Testis (tissue), 2 donors: ENCODE measurements at regions not wholly inside any gene's neighbourhood (a gene's known extent, or its start where the extent isn't known, plus 50 kb on each side); places are given as distances from the start of the nearest gene placed in this dataset.

Experiments
- DNase-seq: peaks from one replicate; pipeline ENCODE4 v3.0.0-alpha.2; 2019
- H3K27ac ChIP-seq, 2 donors: fragments of 200-600 bp; sonication (generic); one replicate each; pipeline ENCODE4 v1.5.1; 2019
- H3K27me3 ChIP-seq: fragments of 200-600 bp; sonication (generic); one replicate; pipeline ENCODE4 v1.5.1; 2019
- H3K36me3 ChIP-seq: fragments of 200-600 bp; sonication (generic); one replicate; pipeline ENCODE4 v1.5.1; 2017; ENCODE audit warnings: low read depth; ENCODE audit errors: missing control alignments
- H3K4me1 ChIP-seq: fragments of 200-600 bp; sonication (generic); one replicate; pipeline ENCODE4 v1.5.1; 2019
- H3K4me3 ChIP-seq, 2 donors: fragments of 200-600 bp; sonication (generic); one replicate each; pipeline ENCODE4 v1.5.1; 2017 to 2019
- H3K9me3 ChIP-seq: fragments of 200-600 bp; sonication (generic); one replicate; pipeline ENCODE4 v1.5.1; 2017
- CTCF ChIP-seq, 3 experiments: fragments of 450-650 bp in 2 of 3; fragments of 200-600 bp in 1 of 3; sonication (generic) in 1 of 3; IDR thresholded peaks; one replicate each; pipeline ENCODE4 v1.5.1; 2016 to 2019; ENCODE audit warnings: antibody characterized with exemption in 3 of 3, mild to moderate bottlenecking in 2 of 3, moderate library complexity in 1 of 3
- POLR2A ChIP-seq: fragments of 450-650 bp; IDR thresholded peaks from one replicate; pipeline ENCODE4 v1.6.1; 2017; ENCODE audit warnings: antibody characterized with exemption, mild to moderate bottlenecking, moderate library complexity
- WGBS, 2 donors: methylation state at CpG; one replicate each; pipeline ENCODE4 v1.1.5; 2018; 5-methylcytosine and 5-hydroxymethylcytosine counted together
- intact Hi-C: fragments of 100-400 bp; cut with DNase I; formaldehyde crosslinking; loops from one replicate; pipeline ENCODE4 v1.15.1; 2023; ENCODE audit warnings: low total_unique reads

GRCh38 chr2:8080063-8080462, 601.8 kb upstream of the ID2 start:
- no peaks in the 10 kb centered on the region for H3K27me3 ChIP-seq
- H3K4me1 ChIP-seq = no peaks in the 10 kb centered on the region
- TF ChIP-seq CTCF (IDR thresholded peaks at IDR 0.05) (no peak), POLR2A (no peak)
- H3K9me3 ChIP-seq = no peaks in the 10 kb centered on the region
- no peaks in the 10 kb centered on the region for H3K36me3 ChIP-seq
- no peak for DNase-seq
- intact Hi-C loops = no loop called here
- H3K27ac ChIP-seq = no peak overlapping the region
- no peak overlapping the region for H3K4me3 ChIP-seq

GRCh38 chr2:8081130-8081529, 600.7 kb upstream of the ID2 start:
- intact Hi-C loops = no loop called here
- Histone ChIP-seq H3K4me3 (no peak overlapping the region), H3K4me1 (no peaks in the 10 kb centered on the region), H3K9me3 (no peaks in the 10 kb centered on the region), H3K36me3 (no peaks in the 10 kb centered on the region), H3K27ac (no peak overlapping the region), H3K27me3 (no peaks in the 10 kb centered on the region)
- TF ChIP-seq POLR2A = no peak
- no peak for TF ChIP-seq CTCF (IDR thresholded peaks at IDR 0.05)
- DNase-seq = no peak
- 88 to 91% methylated on average over 5 of the region's 5 CpGs for WGBS, 2 donors

- Histone ChIP-seq H3K4me1 (no peaks in the 10 kb centered on the region), H3K36me3 (no peaks in the 10 kb centered on the region), H3K27me3 (no peaks in the 10 kb centered on the region), H3K9me3 (no peaks in the 10 kb centered on the region), H3K4me3 (no peak overlapping the region), H3K27ac (no peak overlapping the region)
- 88 to 96% methylated on average over 4 of the region's 4 CpGs for WGBS, 2 donors
- no peak for DNase-seq
- TF ChIP-seq CTCF (IDR thresholded peaks at IDR 0.05) = no peak
- TF ChIP-seq POLR2A = no peak
- intact Hi-C loops = no loop called here
These were observed 599.0 kb upstream of the ID2 start for GRCh38 chr2:8082840-8083239.

- Histone ChIP-seq H3K27me3 (no peaks in the 10 kb centered on the region), H3K36me3 (no peaks in the 10 kb centered on the region), H3K4me3 (no peak overlapping the region), H3K4me1 (no peaks in the 10 kb centered on the region), H3K9me3 (no peaks in the 10 kb centered on the region), H3K27ac (no peak overlapping the region)
- WGBS, 2 donors = 81 to 93% methylated on average over 2 of the region's 2 CpGs
- TF ChIP-seq POLR2A = no peak
- no peak for TF ChIP-seq CTCF (IDR thresholded peaks at IDR 0.05)
- intact Hi-C loops = no loop called here
- DNase-seq = no peak
These were observed 595.5 kb upstream of the ID2 start for GRCh38 chr2:8086357-8086756.

GRCh38 chr2:8086796-8087479, 594.9 kb upstream of the ID2 start:
- Histone ChIP-seq H3K36me3 (no peaks in the 10 kb centered on the region), H3K4me3 (no peak overlapping the region), H3K27ac (no peak overlapping the region), H3K4me1 (no peaks in the 10 kb centered on the region), H3K27me3 (no peaks in the 10 kb centered on the region), H3K9me3 (no peaks in the 10 kb centered on the region)
- TF ChIP-seq CTCF (IDR thresholded peaks at IDR 0.05) (no peak), POLR2A (no peak)
- WGBS, 2 donors = 73 to 84% methylated on average over 3 to 4 of the region's 4 CpGs
- intact Hi-C loops = no loop called here
- DNase-seq = no peak
